Stomach (tissue), 8 donors: ENCODE measurements at regions not wholly inside any gene's neighbourhood (a gene's known extent, or its start where the extent isn't known, plus 50 kb on each side); places are given as distances from the start of the nearest gene placed in this dataset.

Experiments used
- DNase-seq, 2 donors: peaks; one replicate each; pipeline versions ENCODE4 v3.0.0 to v3.0.0-alpha.2; 2013 to 2019
- H3K27ac ChIP-seq, 5 donors: fragments of 200-600 bp in 4 of 5; sonication (generic) in 4 of 5; one replicate each; pipeline ENCODE4 v1.5.1; 2013 to 2019; ENCODE audit warnings: mild to moderate bottlenecking in 1 of 5, moderate library complexity in 1 of 5
- H3K27me3 ChIP-seq, 3 donors: fragments of 200-600 bp; sonication (generic); one replicate each; pipeline ENCODE4 v1.5.1; 2017 to 2019; ENCODE audit warnings: mixed run types in 1 of 3
- H3K36me3 ChIP-seq, 4 donors: fragments of 200-600 bp; sonication (generic); 1 replicate in 3 of 4; 2 replicates in 1 of 4; pipeline ENCODE4 v1.5.1; 2016 to 2019
- H3K4me1 ChIP-seq, 4 donors: fragments of 200-600 bp; sonication (generic); one replicate each; pipeline ENCODE4 v1.5.1; 2016 to 2019
- H3K4me3 ChIP-seq, 4 donors: fragments of 200-600 bp; sonication (generic) in 3 of 4; one replicate each; pipeline ENCODE4 v1.5.1; 2016 to 2019; ENCODE audit warnings: mild to moderate bottlenecking in 1 of 4
- H3K9me3 ChIP-seq, 4 donors: fragments of 200-600 bp; sonication (generic); one replicate each; pipeline ENCODE4 v1.5.1; 2016 to 2019
- EP300 ChIP-seq: sonication (generic); formaldehyde crosslinking; IDR thresholded peaks from one replicate; pipeline ENCODE4 v1.6.1; 2017; ENCODE audit warnings: antibody characterized with exemption
- POLR2A ChIP-seq, 4 donors: fragments of 450-650 bp; IDR thresholded peaks; one replicate each; pipeline ENCODE4 v1.6.1; 2016; ENCODE audit warnings: antibody characterized with exemption in 4 of 4, control low read depth in 2 of 4, mild to moderate bottlenecking in 1 of 4, moderate library complexity in 1 of 4
- POLR2AphosphoS5 ChIP-seq, 3 donors: sonication (generic); formaldehyde crosslinking; IDR thresholded peaks; one replicate each; pipeline ENCODE4 v1.6.1; 2016; ENCODE audit warnings: antibody characterized with exemption in 3 of 3
- WGBS, 5 donors: extraction: QIAGEN DNeasy Blood & Tissue Kit in 3 of 5; methylation state at CpG; one replicate each; pipeline versions ENCODE4 v1.1.5 to v1.1.7; 2013 to 2018; 5-methylcytosine and 5-hydroxymethylcytosine counted together
- intact Hi-C: fragments of 100-400 bp; cut with DNase I; formaldehyde crosslinking; loops from one replicate; pipeline ENCODE4 v1.15.1; 2023; ENCODE audit warnings: low total_unique reads
- TF ChIP-seq, protein P1 (sequence below), 7 experiments: fragments of 450-650 bp in 4 of 7; fragments of 200-600 bp in 3 of 7; sonication (generic) in 3 of 7; IDR thresholded peaks; one replicate each; pipeline ENCODE4 v1.5.1; 2016 to 2019; ENCODE audit warnings: antibody characterized with exemption in 7 of 7, control low read depth in 2 of 7, mild to moderate bottlenecking in 1 of 7
- donor health status: healthy with polysubstance abuse.
- donor health status: Bipolar disorder and iron deficiency.
- donor health status: healthy.

DNA sequence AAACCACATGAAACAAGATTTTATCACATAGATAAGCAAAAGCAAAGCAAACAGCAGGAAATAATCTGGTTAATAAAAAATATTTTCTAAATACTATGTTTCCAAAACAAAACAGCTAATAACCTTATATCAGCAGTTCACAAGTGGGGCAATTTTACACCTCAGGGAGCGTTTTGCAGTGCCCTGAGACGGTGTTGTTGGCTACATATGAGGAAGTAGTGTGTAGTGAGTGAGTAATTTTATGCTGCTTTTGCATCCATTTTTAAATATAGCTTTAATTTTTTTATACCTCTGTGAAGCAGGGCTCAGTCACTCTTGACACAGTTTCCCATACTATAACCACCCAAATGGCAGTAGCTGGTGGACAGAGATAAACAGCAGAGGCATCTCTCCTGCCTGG, 438.5 kb upstream of the B3GAT1 start:
- Histone ChIP-seq H3K9me3 (no peaks in the 10 kb centered on the region), H3K27ac (no peak overlapping the region), H3K4me3 (no peak overlapping the region), H3K4me1 (no peaks in the 10 kb centered on the region), H3K36me3 (no peaks in the 10 kb centered on the region), H3K27me3 (peaks cover 0 to 8% (median 0%) of the 10 kb centered on the region in 3 donors)
- intact Hi-C loops: no loop called here
- 33 to 63% (median 54%) methylated on average over 2 of the region's 2 CpGs for WGBS, 5 donors
- DNase-seq: no peak
- TF ChIP-seq EP300: no peak
- TF ChIP-seq, protein P1, sequence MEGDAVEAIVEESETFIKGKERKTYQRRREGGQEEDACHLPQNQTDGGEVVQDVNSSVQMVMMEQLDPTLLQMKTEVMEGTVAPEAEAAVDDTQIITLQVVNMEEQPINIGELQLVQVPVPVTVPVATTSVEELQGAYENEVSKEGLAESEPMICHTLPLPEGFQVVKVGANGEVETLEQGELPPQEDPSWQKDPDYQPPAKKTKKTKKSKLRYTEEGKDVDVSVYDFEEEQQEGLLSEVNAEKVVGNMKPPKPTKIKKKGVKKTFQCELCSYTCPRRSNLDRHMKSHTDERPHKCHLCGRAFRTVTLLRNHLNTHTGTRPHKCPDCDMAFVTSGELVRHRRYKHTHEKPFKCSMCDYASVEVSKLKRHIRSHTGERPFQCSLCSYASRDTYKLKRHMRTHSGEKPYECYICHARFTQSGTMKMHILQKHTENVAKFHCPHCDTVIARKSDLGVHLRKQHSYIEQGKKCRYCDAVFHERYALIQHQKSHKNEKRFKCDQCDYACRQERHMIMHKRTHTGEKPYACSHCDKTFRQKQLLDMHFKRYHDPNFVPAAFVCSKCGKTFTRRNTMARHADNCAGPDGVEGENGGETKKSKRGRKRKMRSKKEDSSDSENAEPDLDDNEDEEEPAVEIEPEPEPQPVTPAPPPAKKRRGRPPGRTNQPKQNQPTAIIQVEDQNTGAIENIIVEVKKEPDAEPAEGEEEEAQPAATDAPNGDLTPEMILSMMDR (IDR thresholded peaks at IDR 0.05): no peak
- no peak for TF ChIP-seq POLR2A (IDR thresholded peaks at IDR 0.05)
- TF ChIP-seq POLR2AphosphoS5 (IDR thresholded peaks at IDR 0.05): no peak

DNA sequence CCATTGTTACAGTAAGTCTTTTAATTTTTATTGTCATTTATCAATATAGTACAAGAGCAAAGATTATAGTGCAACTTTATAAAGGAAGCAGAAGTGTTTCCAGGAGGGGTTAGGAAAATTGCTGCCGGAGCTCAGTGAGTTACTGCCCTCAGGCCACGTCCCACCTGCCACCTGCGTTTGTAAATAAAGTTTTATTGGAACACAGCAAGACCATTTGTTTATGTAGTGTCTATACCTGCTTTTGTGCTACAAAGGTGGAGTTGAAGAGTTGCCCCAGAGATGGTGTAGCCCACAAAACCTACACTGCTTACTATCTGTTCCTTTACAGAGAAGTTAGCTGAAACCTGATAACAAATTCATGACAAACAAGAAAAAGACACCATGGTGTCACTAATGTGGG, 437.8 kb upstream of the B3GAT1 start:
- 71 to 83% (median 75%) methylated on average over 3 of the region's 3 CpGs for WGBS, 5 donors

DNA sequence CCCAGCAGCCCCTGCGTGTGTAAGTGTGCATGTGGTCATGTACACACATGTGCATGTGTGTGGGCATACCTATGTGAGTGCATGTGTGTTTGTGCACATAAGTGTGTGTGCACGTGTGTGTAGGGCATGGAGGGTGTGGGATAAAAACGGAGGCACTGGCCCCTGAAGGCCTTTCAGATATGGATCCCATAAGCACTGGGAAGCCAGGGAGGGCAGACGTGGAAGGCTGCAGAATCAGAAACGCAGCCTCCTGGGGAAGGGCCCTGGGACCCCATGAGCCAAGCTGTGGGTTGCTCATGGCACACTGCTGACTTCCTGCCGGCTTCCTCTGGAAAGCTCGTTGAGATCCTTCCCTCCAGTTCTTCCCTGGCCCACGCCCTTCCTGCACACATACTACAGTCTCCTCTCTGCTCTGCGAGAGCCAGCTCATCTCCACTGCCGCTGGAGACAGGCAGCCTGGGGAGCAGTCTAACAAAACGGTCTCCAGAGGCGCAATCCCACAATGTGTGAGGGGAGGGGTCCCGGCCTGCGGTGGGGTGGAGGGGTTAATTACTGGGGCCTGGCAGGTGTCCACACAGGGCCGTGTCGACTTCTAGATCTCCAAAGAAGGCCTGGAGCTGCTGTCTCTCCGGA, 435.2 kb upstream of the B3GAT1 start:
- intact Hi-C loops: no loop called here

More for the DNA sequence above, 437.8 kb upstream of the B3GAT1 start:
- H3K9me3 ChIP-seq: no peaks in the 10 kb centered on the region
- DNase-seq: no peak
- peaks cover 0 to 8% (median 0%) of the 10 kb centered on the region in 3 donors for H3K27me3 ChIP-seq
- H3K27ac ChIP-seq: no peak overlapping the region
- no peak overlapping the region for H3K4me3 ChIP-seq
- no peaks in the 10 kb centered on the region for H3K36me3 ChIP-seq
- no peaks in the 10 kb centered on the region for H3K4me1 ChIP-seq
- TF ChIP-seq EP300: no peak
- TF ChIP-seq, protein P1 (IDR thresholded peaks at IDR 0.05): no peak
- no peak for TF ChIP-seq POLR2A (IDR thresholded peaks at IDR 0.05)
- no peak for TF ChIP-seq POLR2AphosphoS5 (IDR thresholded peaks at IDR 0.05)
- intact Hi-C loops: no loop called here

DNA sequence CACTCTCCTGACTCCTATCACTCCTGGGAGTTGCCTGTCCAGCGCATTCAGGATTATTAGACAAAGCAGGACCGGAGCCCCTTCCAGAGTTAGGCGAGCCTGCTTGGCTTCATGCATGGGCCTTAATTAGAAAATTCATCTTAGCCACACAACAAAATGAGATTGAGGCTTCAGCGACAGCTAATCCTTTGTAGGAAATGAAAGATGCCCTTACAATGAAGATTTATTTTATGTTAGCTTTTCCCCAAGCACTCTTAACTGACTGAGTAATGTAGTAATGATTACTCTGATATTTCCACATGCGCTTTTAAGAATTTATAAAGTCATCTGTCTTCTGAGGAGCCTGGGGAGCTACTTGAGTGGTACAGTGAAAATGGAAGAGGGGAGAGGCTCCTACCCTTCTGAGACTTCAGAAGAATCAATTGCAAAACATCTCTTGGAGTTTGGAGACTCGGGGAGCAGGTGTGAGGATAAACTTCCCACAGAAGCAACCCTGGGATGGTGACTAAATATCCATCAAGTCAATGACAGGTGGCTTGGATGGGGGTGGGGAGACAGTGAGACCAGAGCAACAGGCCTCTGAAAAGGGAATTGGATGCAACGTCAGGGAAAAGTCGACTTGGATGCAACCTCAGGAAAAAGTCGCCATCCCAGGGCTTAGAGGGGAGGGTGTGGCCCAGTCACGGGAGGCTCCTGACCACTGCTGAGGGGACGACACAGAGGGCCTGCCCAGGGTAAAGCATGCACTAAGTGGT, 434.5 kb upstream of the B3GAT1 start:
- H3K4me3 ChIP-seq: no peak overlapping the region

More for the DNA sequence above, 435.2 kb upstream of the B3GAT1 start:
- Histone ChIP-seq H3K9me3 (no peaks in the 10 kb centered on the region), H3K4me3 (no peak overlapping the region), H3K27ac (no peak overlapping the region), H3K4me1 (no peaks in the 10 kb centered on the region), H3K36me3 (no peaks in the 10 kb centered on the region), H3K27me3 (peaks cover 0 to 23% (median 5%) of the 10 kb centered on the region in 3 donors)
- TF ChIP-seq EP300: no peak
- TF ChIP-seq, protein P1 (IDR thresholded peaks at IDR 0.05): no peak
- TF ChIP-seq POLR2AphosphoS5 (IDR thresholded peaks at IDR 0.05): no peak
- TF ChIP-seq POLR2A (IDR thresholded peaks at IDR 0.05): no peak
- no peak for DNase-seq
- 65 to 81% (median 67%) methylated on average over 6 to 17 of the region's 17 CpGs for WGBS, 5 donors

More for the DNA sequence above, 434.5 kb upstream of the B3GAT1 start:
- intact Hi-C loops: no loop called here
- peaks cover 0 to 29% (median 5%) of the 10 kb centered on the region in 3 donors for H3K27me3 ChIP-seq
- no peaks in the 10 kb centered on the region for H3K4me1 ChIP-seq
- H3K9me3 ChIP-seq: no peaks in the 10 kb centered on the region
- TF ChIP-seq POLR2A (IDR thresholded peaks at IDR 0.05) (no peak), EP300 (no peak)
- no peak for DNase-seq
- 61 to 69% (median 65%) methylated on average over 11 of the region's 11 CpGs for WGBS, 5 donors
- H3K27ac ChIP-seq: no peak overlapping the region
- H3K36me3 ChIP-seq: no peaks in the 10 kb centered on the region
